Activated CD4-positive, alpha-beta T cell treated with anti-CD3 and anti-CD28 coated beads for 48 hours (primary cell): ENCODE measurements at regions not wholly inside any gene's neighbourhood (a gene's known extent, or its start where the extent isn't known, plus 50 kb on each side); places are given as distances from the start of the nearest gene placed in this dataset.
"Not testable (repeated sequence)": the region's sequence is repeated elsewhere in the genome, so short reads cannot be mapped to it uniquely, and the experiment has no call there.

Experiments used
- DNase-seq: peaks from one replicate; pipeline ENCODE4 v3.0.0-alpha.2; 2020

GRCh38 chr5:112576298-112576925 is 157.3 kb upstream of the EPB41L4A start:
- DNase-seq = no peak

GRCh38 chr5:112579599-112580170 is 158.0 kb upstream of the APC start:
- DNase-seq = no peak

DNA sequence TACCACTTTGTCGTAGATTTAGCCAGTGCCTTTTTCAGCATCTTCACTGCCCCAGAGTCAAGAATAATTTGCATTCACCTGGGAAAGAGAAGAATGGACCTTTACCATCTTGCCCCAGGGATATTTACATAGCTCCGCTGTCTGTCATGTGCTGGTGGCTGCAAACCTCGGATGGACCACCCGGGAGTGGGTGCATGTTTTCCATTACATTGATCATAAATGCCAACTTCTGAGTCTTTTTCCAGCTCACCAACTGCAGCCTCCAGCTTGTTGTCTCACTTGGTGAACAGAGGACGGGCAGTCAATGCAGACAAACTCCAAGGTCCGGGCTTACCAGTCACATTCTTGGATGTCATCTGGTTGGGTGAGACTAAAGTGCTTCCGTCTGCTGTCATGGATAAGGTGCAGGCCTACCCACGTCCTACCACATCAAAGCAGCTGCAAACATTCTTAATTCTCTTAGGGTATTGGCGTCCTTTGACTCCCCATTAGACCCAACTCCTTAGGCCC is 155.8 kb upstream of the APC start:
- no peak for DNase-seq

- no peak for DNase-seq
These were observed 154.5 kb upstream of the APC start for GRCh38 chr5:112583166-112583565.

DNA sequence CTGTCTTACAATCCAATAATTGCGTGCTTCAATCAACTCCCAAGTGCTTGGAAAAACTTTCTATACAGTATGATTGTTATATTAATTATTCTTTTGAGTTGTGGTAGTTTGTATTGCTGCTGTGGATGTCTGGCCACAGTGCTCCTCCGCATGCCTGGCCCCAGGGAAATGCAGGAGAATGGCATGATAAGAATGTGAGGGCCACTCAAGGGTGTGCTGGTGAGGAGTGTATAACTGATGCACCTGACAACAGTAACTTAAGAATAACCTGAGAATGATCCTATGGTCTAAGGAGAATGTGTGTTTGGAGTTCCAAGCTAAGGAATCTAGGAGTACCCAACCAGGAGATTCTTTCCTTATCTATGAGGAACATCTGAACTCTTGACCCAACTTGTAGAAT is 152.9 kb upstream of the APC start:
- no peak for DNase-seq

DNA sequence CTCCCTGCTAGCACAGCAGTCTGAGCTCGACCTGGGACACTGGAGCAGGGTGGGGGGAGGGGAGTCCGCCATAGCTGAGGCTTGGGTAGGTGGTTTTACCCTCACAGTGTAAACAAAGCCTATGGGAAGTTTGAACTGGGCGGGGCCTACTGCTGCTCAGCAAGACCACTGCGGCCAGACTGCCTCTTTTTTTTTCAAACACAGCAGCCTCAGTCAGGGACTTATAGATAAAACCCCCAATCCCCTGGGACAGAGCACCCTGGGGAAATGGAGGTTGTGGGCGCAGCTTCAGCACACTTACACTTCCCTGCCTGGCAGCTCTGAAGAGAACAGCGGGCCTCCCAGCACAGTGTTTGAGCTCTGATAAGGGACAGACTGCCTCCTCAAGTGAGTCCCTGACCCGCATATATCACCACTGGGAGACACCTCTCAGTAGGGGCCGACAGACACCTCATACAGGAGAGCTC is 151.1 kb upstream of the APC start:
- DNase-seq = no peak

GRCh38 chr5:112590858-112591257 is 146.8 kb upstream of the APC start:
- DNase-seq = not testable (repeated sequence)

DNA sequence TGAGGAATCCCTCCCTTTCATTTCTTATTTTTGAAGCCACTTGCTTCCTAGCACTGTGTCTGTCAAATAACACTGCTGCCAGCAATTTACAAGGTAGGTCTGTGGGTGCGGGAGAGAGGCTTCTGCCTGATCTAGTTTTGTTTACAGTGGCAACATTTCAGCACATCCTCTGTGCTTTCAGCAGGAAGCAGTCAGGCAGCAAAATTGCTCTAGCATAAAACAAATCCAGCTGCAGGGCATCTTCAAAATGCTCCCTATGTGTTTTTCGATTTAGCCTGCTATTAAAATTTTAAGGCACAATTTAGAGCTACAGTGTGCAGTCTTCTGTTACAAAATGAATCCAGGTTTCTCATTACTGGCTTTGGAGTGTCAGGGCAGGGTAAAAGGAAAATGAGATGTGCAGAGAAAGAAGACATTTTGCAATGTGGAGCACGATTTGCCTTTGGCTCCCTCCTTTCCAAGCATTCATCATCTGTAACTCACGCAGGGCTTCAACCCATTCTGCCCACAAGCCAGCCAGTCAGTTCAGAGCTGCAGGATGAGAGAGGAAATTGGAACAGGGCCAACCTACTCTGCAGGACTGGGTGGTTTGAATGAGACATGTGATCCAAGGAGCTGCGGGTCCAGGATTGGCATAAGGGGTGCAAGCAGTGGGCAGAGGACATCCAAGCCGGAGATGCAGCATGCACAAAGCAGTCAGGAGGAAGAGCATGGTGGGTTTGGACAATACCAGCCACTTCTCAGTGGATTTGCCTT is 143.4 kb upstream of the APC start:
- no peak for DNase-seq

GRCh38 chr5:112594941-112595340 is 142.7 kb upstream of the APC start:
- no peak for DNase-seq

- no peak for DNase-seq
These were observed 139.9 kb upstream of the APC start for GRCh38 chr5:112597831-112598230.

DNA sequence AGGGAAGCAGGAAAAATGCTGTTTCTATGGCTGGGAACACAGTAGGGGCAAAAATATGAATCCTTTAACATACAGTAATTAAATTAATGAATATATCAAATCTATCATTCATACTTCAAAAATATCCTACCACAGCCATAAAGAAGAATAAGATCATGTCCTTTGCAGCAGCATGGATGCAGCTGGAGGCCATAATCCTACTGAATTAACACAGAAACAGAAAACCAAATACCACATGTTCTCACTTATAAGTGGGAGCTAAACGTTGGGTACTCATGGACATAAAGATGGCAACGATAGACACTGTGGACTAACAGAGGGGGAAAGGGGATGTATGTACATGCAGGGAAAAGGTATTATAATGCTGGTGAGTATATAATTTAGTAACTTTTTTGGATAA is 137.2 kb upstream of the APC start:
- not testable (repeated sequence) for DNase-seq

- DNase-seq = no peak
These were observed 132.7 kb upstream of the APC start for GRCh38 chr5:112604732-112605630.

DNA sequence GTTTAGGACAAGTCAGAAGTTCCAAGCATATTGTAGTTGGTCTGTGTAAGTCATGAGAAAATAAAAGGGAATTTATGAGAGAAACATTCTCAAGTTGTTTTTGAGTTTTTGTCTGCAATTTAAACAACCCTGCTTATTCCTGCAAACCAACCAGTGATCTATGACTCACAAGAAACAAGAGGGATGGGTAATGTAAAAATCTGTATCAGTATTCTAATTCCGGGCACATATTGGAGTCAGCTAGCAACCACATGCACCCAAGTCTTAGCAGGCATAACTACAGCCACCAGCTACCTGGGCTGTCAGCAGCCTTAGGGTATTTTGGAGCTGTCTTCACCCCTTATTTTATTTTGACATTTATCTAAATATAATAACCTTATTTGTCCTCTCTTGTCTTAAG is 128.7 kb upstream of the APC start:
- no peak for DNase-seq

DNA sequence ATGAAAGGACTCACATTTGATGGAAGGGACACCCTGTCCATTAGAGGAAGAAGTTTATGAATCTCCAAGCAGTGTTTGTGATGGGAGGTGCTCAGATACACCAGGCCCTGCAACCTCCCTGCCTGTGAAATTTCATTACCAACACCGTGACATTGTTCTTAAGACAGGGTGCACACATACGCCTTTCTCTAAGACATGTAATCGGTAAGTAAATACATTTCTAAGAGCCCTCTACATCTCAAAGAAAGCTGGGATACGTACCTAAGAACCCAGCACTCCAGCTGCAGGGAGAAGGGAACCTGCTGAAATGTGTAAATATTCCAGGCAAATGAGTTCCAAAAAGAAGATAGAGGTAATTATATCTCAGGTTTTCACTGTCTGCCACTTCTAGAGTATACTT is 125.0 kb upstream of the APC start:
- DNase-seq = no peak

DNA sequence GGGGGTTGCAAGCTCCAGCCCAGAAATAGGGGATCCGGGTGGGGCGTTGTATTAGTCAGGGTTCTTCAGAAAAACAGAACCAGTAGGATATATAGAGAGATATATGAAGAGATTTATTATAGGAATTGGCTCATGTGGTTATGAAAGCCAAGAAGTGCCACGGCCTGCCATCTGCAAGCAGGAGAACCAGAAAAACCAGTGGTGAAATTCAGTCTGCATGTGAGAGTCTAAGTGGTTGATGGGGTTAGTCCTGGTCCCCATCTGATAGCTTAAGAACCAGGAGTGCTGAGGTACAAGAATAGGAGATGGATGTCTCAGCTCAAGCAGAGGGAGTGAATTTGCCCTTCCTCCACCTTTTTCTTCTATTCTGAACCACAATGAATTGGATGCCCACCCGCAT is 123.4 kb upstream of the APC start:
- no peak for DNase-seq

DNA sequence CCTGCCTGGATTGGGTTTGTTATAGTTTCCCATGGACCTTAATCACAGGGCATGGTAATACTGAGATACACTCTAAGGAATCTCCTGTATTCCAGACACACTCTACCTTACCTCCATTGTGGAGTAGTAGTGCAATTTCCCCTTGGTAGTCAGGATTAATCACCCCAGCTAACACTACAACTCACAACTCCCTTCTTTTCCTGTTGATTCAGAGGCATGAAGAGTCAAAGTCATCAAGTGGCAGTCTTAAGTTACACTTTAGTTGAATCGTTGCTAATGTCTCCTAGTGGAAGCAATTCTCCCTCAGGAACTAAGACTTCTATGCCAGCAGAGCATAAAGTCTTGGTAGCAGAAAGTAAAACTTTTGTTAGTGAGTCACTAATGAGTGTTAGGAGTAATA is 122.7 kb upstream of the APC start:
- DNase-seq = no peak

GRCh38 chr5:112616812-112617547 is 120.7 kb upstream of the APC start:
- DNase-seq = no peak

GRCh38 chr5:112625246-112625645 is 112.4 kb upstream of the APC start:
- no peak for DNase-seq

DNA sequence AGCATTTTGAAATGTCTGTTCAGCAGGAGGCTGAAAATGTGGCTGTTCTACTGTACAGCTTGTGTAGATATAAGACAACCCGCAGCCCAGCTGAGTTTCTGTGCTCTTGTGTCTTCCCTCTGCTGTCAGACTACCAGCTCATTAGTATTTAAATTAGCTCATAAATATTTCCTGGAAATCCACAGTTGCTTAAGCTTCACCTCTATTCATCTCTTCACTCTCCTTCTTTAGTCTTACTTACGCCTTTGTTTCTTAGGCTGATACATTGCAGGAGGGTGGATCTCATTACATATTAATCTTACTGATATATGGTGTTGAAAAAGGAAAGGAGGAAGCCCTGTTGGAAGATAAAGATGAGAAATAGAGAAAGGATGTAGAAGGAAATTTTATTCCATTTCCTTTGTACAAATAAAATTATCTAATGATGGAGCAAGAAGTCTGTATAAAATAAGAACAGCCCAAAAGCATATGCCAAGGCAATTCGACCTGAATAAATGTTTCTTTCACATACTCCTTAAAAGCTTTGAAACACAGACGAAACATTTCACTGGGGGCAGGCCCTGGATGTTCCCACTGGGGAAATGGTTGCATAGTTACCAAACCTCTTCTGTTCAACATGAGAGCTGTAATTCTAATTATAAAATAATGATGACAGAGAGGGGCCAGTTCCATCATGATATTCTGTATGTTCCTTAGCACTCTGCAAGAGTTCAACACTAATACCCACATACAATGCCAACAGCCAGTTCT is 111.8 kb upstream of the APC start:
- no peak for DNase-seq

DNA sequence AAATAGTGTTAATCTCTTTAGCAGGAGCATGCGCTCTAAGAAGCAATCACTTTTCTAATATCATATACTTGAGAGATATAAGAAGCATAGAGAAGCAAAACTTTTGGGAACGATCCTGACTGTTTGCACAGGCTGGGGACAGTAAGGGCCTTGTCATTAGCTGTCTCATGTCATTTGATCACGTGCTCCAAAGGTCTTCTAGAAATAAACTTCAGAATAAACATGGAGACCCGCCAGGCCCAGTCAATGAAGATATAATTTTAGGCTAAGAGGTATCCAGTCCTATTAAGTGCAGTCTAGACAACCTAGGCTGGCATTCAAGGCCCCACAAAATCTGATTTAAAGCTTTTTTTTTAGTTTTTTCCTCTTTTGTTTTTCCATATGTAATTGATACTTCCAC is 111.0 kb upstream of the APC start:
- DNase-seq = no peak

- no peak for DNase-seq
These were observed 109.3 kb upstream of the APC start for GRCh38 chr5:112628214-112628980.
